Hematopoietic multipotent progenitor cell treated with erythropoietin and hydrocortisone succinate and interleukin-3 and kit ligand, for 15 days (in vitro differentiated cells): ENCODE measurements at regions not wholly inside any gene's neighbourhood (a gene's known extent, or its start where the extent isn't known, plus 50 kb on each side); places are given as distances from the start of the nearest gene placed in this dataset.

ENCODE experiments used
- DNase-seq: peaks from one replicate; pipeline ENCODE4 v3.0.0-alpha.2; 2015; ENCODE audit warnings: low spot score

GRCh38 chr1:23639460-23640095 lies 52.0 kb upstream of the RPL11 start:
- DNase-seq: no peak

- DNase-seq: no peak
Observed at GRCh38 chr1:23638786-23639241, 52.8 kb upstream of the RPL11 start.

- no peak for DNase-seq
Observed at GRCh38 chr1:23638188-23638619, 53.4 kb upstream of the RPL11 start.

GRCh38 chr1:23636009-23636408 lies 55.6 kb upstream of the RPL11 start:
- DNase-seq: no peak

- peak; percentile 72 for DNase-seq
Observed at GRCh38 chr1:23634840-23635651, 56.6 kb upstream of the RPL11 start.

- no peak for DNase-seq
Observed at GRCh38 chr1:23634518-23634839, 57.1 kb upstream of the RPL11 start.

- no peak for DNase-seq
Observed at GRCh38 chr1:23632479-23633160, 59.0 kb upstream of the RPL11 start.

- DNase-seq: no peak
Observed at GRCh38 chr1:23629708-23630290, 61.8 kb upstream of the RPL11 start.

GRCh38 chr1:23628951-23629387 lies 62.6 kb upstream of the RPL11 start:
- DNase-seq: no peak

GRCh38 chr1:23627069-23627735 lies 64.4 kb upstream of the RPL11 start:
- no peak for DNase-seq

GRCh38 chr1:23625929-23626535 lies 65.6 kb upstream of the RPL11 start:
- DNase-seq: no peak

GRCh38 chr1:23625459-23625858 lies 66.1 kb upstream of the RPL11 start:
- DNase-seq: no peak

GRCh38 chr1:23624440-23624839 lies 65.1 kb upstream of the ID3 start:
- no peak for DNase-seq

- DNase-seq: no peak
Observed at GRCh38 chr1:23622284-23622683, 63.0 kb upstream of the ID3 start.

- no peak for DNase-seq
Observed at GRCh38 chr1:23620605-23621004, 61.3 kb upstream of the ID3 start.

- no peak for DNase-seq
Observed at GRCh38 chr1:23619299-23620188, 60.2 kb upstream of the ID3 start.

GRCh38 chr1:23618586-23619083 lies 59.3 kb upstream of the ID3 start:
- no peak for DNase-seq

- no peak for DNase-seq
Observed at GRCh38 chr1:23617084-23617521, 57.8 kb upstream of the ID3 start.

GRCh38 chr1:23616292-23616824 lies 57.1 kb upstream of the ID3 start:
- no peak for DNase-seq

GRCh38 chr1:23615852-23616251 lies 56.6 kb upstream of the ID3 start:
- DNase-seq: no peak
